Stimulated activated naive CD8-positive, alpha-beta T cell treated with anti-CD3 and anti-CD28 coated beads, Interleukin-15, Interleukin-2, amounts not matched to agents 100 ng/mL and 50 ng/mL, for 24 hours (primary cell): ENCODE measurements at regions not wholly inside any gene's neighbourhood (a gene's known extent, or its start where the extent isn't known, plus 50 kb on each side); places are given as distances from the start of the nearest gene placed in this dataset.
A peak's percentile ranks its signal among the peaks of the same experiment; 100 is the strongest.
"Not testable (repeated sequence)": the region's sequence is repeated elsewhere in the genome, so short reads cannot be mapped to it uniquely, and the experiment has no call there.

ENCODE experiments used
- H3K27ac Mint-ChIP-seq: one replicate; pipeline ENCODE4 v1.8.0; 2021; ENCODE audit warnings: mild to moderate bottlenecking, mixed read lengths
- H3K27me3 Mint-ChIP-seq: one replicate; pipeline ENCODE4 v1.8.0; 2021; ENCODE audit warnings: mixed read lengths
- H3K36me3 Mint-ChIP-seq: one replicate; pipeline ENCODE4 v1.8.0; 2021; ENCODE audit warnings: low read depth, mixed read lengths
- H3K4me1 Mint-ChIP-seq: one replicate; pipeline ENCODE4 v1.8.0; 2021; ENCODE audit warnings: low read depth, mixed read lengths
- H3K4me3 Mint-ChIP-seq: one replicate; pipeline ENCODE4 v1.8.0; 2021; ENCODE audit warnings: mild to moderate bottlenecking, mixed read lengths
- H3K9me3 Mint-ChIP-seq: one replicate; pipeline ENCODE4 v1.8.0; 2021; ENCODE audit warnings: mixed read lengths

DNA sequence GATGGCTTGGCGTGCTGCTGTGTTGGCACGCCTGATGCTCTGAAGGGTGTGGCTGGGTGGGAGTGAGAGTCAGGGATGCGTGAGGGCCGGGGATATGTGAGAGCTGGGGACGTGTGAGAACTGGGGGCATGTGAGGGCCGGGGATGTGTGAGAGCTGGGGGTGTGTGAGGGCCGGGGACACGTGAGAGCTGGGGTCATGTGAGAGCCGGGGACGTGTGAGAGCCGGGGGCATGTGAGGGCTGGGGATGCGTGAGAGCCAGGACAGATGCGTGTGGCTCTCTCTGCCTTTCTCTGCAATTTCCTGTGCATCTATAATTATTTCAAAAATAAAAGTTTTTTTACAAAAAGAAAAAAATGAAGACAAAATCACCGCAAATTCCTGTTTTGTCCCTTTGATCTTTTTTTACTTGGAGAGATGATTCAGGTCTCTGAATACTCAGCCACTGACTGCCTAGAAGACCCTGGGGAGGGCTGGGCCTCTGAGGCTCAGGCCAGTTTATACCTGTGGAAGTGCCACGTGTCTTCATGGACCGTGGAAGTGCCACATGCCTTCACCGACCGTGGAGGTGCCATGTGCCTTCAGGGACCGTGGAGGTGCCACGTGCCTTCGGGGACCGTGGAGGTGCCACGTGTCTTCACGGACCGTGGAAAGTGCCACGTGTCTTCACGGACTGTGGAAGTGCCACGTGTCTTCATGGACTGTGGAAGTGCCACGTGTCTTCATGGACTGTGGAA, 170.4 kb downstream of the LAT start:
- Mint-ChIP-seq H3K4me1 (peaks cover 38% of the 10 kb centered on the region), H3K36me3 (peaks cover 15% of the 10 kb centered on the region)
- not testable (repeated sequence) for H3K9me3 Mint-ChIP-seq, H3K27ac Mint-ChIP-seq, H3K27me3 Mint-ChIP-seq, H3K4me3 Mint-ChIP-seq

DNA sequence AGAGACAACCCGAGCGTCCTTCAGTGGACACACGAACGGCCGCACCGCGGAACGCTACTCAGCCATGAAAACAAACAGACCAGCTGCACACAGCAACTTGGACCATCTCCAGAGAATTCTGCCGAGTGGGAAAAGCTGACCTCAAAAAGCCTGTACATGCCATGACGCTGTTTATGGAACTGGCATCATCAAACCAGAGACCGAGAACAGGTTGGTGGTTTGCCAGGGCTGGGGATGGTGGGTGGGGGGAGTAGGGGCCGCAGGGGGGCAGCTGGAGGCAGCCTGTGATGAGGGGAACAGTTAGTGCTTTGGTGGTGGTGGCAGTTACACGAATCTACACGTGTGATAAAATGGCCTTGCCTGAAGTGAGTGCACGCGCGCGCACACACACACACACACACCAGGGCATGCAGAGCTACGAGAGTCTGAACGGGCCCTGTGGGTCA, 169.8 kb downstream of the LAT start:
- no peaks in the 10 kb centered on the region for H3K27me3 Mint-ChIP-seq
- H3K36me3 Mint-ChIP-seq = peaks cover 10% of the 10 kb centered on the region
- no peaks in the 10 kb centered on the region for H3K9me3 Mint-ChIP-seq
- H3K27ac Mint-ChIP-seq = no peak overlapping the region
- H3K4me1 Mint-ChIP-seq = peaks cover 44% of the 10 kb centered on the region
- H3K4me3 Mint-ChIP-seq = no peak overlapping the region

DNA sequence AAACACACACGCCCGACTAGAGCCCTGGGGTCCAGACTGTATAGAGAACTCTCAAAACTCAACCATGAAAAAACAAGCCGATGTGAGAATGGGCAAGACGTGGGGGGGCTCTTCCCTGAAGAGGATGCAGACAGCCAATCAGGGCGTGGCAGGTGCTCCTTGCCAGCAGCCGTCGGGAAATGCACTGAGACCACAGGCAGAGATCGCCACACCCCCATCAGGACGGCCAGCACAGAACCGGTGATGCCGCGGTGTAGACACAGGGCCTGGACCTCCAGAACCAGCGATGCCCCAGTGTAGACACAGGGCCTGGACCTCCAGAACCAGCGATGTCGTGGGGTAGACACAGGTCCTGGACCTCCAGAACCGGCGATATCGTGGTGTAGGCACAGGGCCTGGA, 169.2 kb downstream of the LAT start:
- peaks cover 15% of the 10 kb centered on the region for H3K36me3 Mint-ChIP-seq
- H3K9me3 Mint-ChIP-seq = no peaks in the 10 kb centered on the region
- H3K4me1 Mint-ChIP-seq = peaks cover 50% of the 10 kb centered on the region
- H3K27ac Mint-ChIP-seq = no peak overlapping the region
- H3K27me3 Mint-ChIP-seq = no peaks in the 10 kb centered on the region
- H3K4me3 Mint-ChIP-seq = no peak overlapping the region

DNA sequence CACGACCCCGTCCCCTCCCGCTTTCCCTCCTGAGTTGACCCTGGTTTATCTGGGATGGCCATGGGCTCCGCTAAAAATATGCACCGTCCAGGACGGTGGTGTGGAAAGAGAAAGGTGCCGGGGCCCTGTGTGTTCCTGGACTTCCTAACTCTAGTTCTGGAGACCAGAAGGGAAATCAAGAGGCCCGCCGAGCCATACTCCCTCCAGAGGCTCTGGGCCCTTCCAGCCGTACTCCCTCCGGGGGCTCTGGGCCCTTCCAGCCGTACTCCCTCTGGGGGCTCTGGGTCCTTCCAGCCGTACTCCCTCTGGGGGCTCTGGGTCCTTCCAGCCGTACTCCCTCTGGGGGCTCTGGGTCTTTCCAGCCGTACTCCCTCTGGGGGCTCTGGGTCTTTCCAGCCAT, 168.5 kb downstream of the LAT start:
- peaks cover 58% of the 10 kb centered on the region for H3K4me1 Mint-ChIP-seq
- peaks cover 16% of the 10 kb centered on the region for H3K36me3 Mint-ChIP-seq
- H3K9me3 Mint-ChIP-seq, H3K27ac Mint-ChIP-seq, H3K4me3 Mint-ChIP-seq, H3K27me3 Mint-ChIP-seq: not testable (repeated sequence)

DNA sequence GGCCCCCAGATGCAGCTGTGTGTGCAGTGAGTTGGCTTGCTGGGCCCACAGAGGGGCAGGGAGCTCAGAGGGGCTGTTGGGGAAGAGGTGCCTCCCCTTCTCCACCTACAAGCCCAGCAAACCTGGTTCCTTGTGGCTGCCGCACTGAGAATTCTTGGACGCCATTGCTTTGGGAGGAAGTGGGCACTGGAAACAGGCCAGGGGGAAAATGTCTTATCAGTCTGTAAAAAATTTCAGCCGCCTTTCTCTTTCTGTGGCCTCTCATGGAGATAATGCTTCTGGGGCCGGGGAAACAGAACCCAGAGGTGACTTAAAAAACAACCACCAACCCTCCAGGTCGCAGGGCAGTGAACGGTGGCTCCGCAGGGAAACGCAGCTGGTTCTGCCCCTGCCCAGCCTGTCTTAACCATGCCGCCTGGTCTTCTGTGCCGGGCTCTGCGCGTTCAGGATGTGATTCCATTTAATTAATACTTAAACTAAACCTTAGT, 167.7 kb downstream of the LAT start:
- H3K4me3 Mint-ChIP-seq, H3K27me3 Mint-ChIP-seq, H3K9me3 Mint-ChIP-seq: not testable (repeated sequence)
- peaks cover 65% of the 10 kb centered on the region for H3K4me1 Mint-ChIP-seq
- H3K36me3 Mint-ChIP-seq = peaks cover 16% of the 10 kb centered on the region
- peak overlapping the region; percentile 26 for H3K27ac Mint-ChIP-seq

DNA sequence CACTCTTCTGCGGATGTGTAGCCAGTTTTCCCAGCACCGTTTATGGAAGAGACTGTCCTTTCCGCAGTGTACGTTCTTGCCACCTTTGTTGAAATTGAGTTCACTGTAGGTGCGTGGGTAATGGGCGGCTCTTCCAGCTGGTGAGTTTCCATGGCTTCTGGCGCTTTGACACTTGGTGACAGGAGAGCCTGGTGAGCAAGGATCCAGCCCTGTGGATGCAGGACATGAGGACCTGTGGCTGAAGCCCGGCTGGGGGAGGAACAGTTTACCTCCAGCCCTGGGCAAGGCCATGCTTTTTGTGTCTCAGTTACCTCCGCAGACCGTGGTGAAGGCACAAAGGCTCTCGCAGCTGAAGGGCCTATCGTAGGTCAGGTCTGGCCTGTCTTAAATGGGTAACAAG, 166.5 kb downstream of the LAT start:
- H3K4me1 Mint-ChIP-seq = peaks cover 60% of the 10 kb centered on the region
- no peaks in the 10 kb centered on the region for H3K9me3 Mint-ChIP-seq
- no peak overlapping the region for H3K4me3 Mint-ChIP-seq
- no peak overlapping the region for H3K27ac Mint-ChIP-seq
- H3K36me3 Mint-ChIP-seq = peaks cover 13% of the 10 kb centered on the region
- no peaks in the 10 kb centered on the region for H3K27me3 Mint-ChIP-seq

DNA sequence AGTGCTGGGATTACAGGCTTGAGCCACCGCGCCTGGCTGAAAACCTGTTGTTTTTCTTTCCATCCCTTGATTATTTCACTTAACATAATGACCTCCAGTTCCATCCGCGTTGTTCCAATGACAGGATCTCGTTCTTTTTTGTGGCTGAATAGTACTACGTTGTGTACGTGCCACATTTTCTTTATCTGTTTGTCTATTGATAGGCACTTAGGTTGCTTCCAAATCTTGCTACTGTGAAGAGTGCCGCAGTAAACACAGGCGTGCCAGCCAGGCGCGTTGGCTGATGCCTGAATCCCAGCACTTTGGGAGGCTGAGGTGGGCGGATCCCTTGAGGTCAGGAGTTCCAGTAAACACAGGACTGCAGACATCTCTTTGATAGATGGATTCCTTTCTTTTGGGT, 165.1 kb downstream of the LAT start:
- H3K27ac Mint-ChIP-seq, H3K27me3 Mint-ChIP-seq, H3K4me3 Mint-ChIP-seq, H3K9me3 Mint-ChIP-seq: not testable (repeated sequence)
- peaks cover 51% of the 10 kb centered on the region for H3K4me1 Mint-ChIP-seq
- H3K36me3 Mint-ChIP-seq = peaks cover 19% of the 10 kb centered on the region

DNA sequence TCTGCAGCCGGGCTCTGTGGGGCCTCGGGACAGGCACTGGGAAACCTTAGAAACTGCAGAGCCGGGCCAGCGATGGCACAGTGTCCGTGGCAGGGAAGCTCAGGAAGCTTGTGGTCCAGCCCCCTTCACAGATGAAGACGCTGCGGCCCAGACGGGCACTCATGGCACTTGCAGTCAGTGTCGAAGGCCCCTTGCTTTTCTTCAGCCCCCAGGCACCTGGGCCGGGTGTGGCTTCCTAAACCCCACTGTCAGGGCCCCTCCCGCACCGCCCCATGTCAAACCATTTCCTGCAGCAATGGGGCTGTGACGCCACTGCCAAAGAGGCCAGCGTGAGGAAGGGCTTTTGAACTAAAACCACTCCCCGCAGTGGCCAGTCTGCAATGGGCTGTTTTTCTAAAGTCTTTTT, 164.0 kb downstream of the LAT start:
- Mint-ChIP-seq H3K4me1 (peaks cover 47% of the 10 kb centered on the region), H3K4me3 (peak overlapping the region; percentile 41), H3K27ac (peak overlapping the region; percentile 37), H3K27me3 (no peaks in the 10 kb centered on the region), H3K9me3 (no peaks in the 10 kb centered on the region), H3K36me3 (peaks cover 25% of the 10 kb centered on the region)

DNA sequence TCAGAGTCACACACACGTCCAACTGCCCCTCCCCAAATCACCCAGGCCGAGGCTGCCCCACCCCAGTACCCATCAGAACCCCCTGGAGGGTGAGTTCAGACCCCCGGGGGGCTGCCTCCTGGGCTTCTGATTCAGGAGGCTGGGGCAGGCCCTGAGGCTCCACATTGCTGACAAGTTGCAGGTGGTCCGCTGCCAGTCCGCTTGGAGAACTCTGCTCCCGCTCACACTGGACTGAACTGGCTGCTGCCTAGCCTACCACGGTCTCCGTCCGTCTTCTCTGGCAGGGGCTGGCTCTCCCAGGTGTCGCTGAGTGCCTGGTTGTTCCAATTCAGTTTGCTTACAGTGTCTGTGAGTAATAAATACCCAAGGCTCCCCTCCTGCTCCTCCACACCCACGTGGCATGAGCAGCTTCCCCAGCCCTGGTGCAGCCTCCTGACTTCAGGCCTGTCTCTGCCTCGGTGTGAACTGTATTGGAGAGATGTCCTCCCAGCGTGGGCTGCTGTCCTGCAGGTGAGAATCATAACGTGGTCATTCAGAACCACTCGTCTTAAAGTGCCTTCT, 163.4 kb downstream of the LAT start:
- peaks cover 25% of the 10 kb centered on the region for H3K36me3 Mint-ChIP-seq
- H3K4me3 Mint-ChIP-seq = peak overlapping the region; percentile 41
- no peaks in the 10 kb centered on the region for H3K9me3 Mint-ChIP-seq
- no peaks in the 10 kb centered on the region for H3K27me3 Mint-ChIP-seq
- H3K4me1 Mint-ChIP-seq = peaks cover 44% of the 10 kb centered on the region
- peak overlapping the region; percentile 37 for H3K27ac Mint-ChIP-seq

DNA sequence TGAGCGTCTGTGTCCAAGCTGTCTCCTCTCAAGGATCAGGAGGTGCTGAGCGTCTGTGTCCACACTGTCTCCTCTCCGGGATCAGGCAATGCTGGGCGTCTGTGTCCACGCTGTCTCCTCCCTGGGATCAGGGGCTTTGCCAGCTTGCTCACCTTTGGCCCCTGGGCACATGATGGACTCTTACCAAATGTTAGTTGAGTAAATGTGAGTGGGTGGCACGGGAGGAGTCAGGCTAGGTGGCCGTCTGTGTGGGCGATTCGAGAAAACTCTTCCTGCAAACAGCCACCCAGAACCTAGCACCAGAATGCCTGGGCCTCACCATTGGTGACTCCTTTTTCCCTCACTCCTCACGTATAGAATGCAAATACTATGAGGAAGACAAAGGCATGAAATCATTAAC, 162.9 kb downstream of the LAT start:
- H3K36me3 Mint-ChIP-seq = peaks cover 25% of the 10 kb centered on the region
- not testable (repeated sequence) for H3K27me3 Mint-ChIP-seq, H3K4me3 Mint-ChIP-seq, H3K27ac Mint-ChIP-seq, H3K9me3 Mint-ChIP-seq
- H3K4me1 Mint-ChIP-seq = peaks cover 43% of the 10 kb centered on the region

DNA sequence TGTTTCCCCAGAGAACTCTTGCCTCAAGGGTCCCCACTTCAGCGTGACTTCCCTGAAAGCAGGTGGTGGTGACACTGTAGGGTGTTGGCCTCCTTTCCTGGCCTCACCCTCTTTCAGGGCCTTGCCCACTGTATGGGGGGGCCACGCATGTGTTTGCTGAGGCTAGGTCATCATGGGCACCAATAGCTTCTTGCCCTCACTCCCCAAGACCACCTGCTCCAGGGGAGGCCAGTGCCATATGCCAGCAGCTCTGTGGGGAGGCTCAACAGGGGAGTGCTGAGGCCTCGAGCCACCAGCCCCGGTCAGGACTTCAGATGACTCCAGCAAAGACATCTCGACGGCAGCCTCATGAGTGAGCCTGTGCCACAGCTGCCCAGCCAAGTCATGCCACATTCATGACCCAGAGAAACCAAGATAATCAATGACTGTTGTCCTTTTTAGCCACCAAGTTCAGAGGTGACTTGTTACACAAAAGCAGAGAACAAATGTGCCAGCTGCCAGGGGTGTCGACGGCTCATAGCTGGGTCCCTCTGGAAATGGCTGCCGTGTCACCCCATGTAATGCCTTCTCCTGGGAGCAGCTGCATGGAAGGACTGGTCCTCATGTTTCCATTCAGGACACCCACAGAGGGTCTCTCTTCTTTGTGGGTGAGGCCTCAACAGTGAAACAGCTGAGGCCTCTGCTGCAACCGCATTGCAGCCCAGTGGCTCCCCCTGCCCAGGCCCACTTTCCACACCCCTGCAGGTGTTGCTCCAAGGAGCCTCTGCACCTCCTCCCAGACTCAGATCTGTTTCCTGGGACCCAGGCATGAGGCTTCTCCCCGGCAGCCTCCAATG, 162.2 kb downstream of the LAT start:
- not testable (repeated sequence) for H3K27me3 Mint-ChIP-seq, H3K4me3 Mint-ChIP-seq, H3K9me3 Mint-ChIP-seq
- H3K27ac Mint-ChIP-seq = peak overlapping the region; percentile 1
- H3K4me1 Mint-ChIP-seq = peaks cover 39% of the 10 kb centered on the region
- H3K36me3 Mint-ChIP-seq = peaks cover 28% of the 10 kb centered on the region

DNA sequence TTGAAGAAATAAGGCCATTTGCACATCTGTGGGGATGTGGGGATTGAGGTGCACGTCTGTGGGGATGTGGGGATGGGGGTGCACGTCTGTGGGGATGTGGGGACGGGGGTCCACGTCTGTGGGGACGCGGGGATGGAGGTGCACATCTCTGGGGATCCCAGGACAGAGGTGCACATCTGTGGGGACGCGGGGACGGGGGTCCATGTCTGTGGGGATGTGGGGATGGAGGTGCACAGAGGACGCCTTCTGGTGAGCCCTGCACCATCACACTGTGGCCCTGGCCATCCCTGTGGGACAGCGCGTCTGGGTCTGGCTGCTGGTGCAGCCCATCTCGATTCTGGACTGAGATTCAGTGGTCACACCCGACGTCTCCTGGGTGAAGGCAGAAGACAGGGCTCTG, 161.4 kb downstream of the LAT start:
- Mint-ChIP-seq H3K27ac (no peak overlapping the region), H3K27me3 (no peaks in the 10 kb centered on the region), H3K36me3 (peaks cover 28% of the 10 kb centered on the region), H3K4me3 (no peak overlapping the region), H3K9me3 (no peaks in the 10 kb centered on the region), H3K4me1 (peaks cover 39% of the 10 kb centered on the region)

DNA sequence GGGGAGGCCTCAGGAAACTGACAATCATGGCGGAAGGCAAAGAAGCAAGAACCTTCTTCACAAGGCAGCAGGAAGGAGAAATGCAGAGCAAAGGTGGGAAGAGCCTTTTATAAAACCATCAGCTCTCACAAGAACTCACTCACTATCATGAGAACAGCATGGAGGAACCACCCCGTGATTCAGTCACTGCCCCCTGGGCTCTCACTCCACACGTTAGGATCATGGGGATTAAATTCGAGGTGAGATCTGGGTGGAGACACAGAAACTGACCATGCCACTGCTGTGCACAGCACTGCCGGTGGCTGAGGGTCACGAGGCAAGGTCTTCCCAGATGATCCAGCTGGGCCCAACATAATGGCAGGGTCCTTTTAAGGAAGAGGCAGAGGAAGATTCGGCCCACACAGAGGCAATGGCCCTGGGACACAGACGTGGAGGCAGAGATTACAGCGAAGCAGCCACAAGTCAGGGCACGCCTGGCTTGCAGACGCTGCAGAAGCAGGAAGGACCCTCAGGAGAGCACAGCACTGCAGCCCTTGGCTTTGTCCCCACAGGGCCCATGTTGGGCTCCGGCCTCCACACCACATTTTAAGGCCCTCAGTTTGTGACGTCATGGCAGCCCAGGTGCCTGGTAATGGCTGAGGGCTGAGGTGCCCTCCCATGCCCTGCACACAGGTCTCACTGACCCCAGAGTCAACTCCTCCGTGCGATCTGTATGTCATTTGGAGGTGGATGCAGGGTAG, 160.8 kb downstream of the LAT start:
- H3K4me3 Mint-ChIP-seq, H3K9me3 Mint-ChIP-seq, H3K27me3 Mint-ChIP-seq, H3K27ac Mint-ChIP-seq: not testable (repeated sequence)
- Mint-ChIP-seq H3K4me1 (peaks cover 38% of the 10 kb centered on the region), H3K36me3 (peaks cover 28% of the 10 kb centered on the region)

DNA sequence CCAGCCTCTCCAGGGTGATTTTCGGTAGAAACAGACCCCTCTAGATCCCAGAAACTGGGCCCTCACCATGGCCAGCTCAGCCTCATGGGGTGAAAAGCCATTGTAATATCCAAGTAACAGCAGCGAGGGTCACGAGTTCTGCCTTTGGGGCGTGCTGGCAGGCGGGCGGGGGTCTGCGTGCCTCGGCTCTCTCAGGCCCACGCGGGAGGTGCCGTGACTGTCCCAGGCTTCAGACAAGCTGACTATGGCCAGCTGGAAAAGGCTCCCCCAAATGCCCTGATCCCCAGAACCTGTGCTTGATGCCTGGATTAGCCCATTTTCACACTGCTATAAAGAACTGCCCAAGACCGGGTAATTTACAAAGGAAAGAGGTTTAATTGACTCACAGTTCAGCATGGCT, 160.2 kb downstream of the LAT start:
- not testable (repeated sequence) for H3K4me3 Mint-ChIP-seq, H3K27me3 Mint-ChIP-seq, H3K27ac Mint-ChIP-seq, H3K9me3 Mint-ChIP-seq
- Mint-ChIP-seq H3K36me3 (peaks cover 28% of the 10 kb centered on the region), H3K4me1 (peaks cover 32% of the 10 kb centered on the region)

DNA sequence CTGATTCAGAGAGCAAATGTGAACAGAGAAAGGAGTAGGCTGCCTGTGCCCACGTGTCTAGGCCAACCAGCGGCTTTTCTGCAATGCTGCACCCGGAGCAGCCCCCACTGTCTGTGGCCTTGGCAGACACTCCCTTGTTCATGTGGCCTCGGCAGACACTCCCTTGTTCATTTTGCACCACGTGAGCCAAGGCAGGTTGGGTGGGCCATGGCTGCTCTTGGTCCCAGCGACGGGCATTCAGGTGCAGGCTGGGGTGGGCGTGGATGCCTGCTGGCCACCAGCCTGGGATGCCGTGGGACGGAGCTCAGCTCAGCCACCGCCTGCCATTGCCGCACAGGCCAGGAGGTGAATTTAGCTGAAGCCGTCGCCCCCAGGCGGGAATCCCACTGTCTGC, 159.8 kb downstream of the LAT start:
- H3K9me3 Mint-ChIP-seq, H3K27ac Mint-ChIP-seq, H3K4me3 Mint-ChIP-seq, H3K27me3 Mint-ChIP-seq: not testable (repeated sequence)
- peaks cover 28% of the 10 kb centered on the region for H3K4me1 Mint-ChIP-seq
- H3K36me3 Mint-ChIP-seq = peaks cover 28% of the 10 kb centered on the region
